Transverse colon (tissue), 4 donors: ENCODE measurements at regions not wholly inside any gene's neighbourhood (a gene's known extent, or its start where the extent isn't known, plus 50 kb on each side); places are given as distances from the start of the nearest gene placed in this dataset.

Experiments used
- DNase-seq: peaks from one replicate; pipeline ENCODE4 v3.0.0-alpha.2; 2019
- H3K27ac ChIP-seq, 4 donors: fragments of 200-600 bp; sonication (generic); 2 replicates each; pipeline ENCODE4 v1.5.1; 2016 to 2018; ENCODE audit warnings: inconsistent platforms in 4 of 4
- H3K27me3 ChIP-seq: fragments of 200-600 bp; sonication (generic); 2 replicates; pipeline ENCODE4 v1.5.1; 2017; ENCODE audit warnings: inconsistent platforms
- H3K36me3 ChIP-seq, 4 donors: fragments of 200-600 bp; sonication (generic); 2 replicates each; pipeline ENCODE4 v1.5.1; 2017 to 2019; ENCODE audit warnings: inconsistent platforms in 4 of 4
- H3K4me1 ChIP-seq, 4 donors: fragments of 200-600 bp; sonication (generic); 2 replicates each; pipeline ENCODE4 v1.5.1; 2017 to 2020; ENCODE audit warnings: inconsistent platforms in 4 of 4
- H3K4me3 ChIP-seq, 4 donors: fragments of 200-600 bp; sonication (generic); 1 replicate in 1 of 4; 2 replicates in 3 of 4; pipeline versions ENCODE4 v1.5.1 to v1.6.1; 2017 to 2019; ENCODE audit warnings: inconsistent platforms in 4 of 4
- H3K9me3 ChIP-seq, 2 donors: fragments of 200-600 bp; sonication (generic); 2 replicates each; pipeline ENCODE4 v1.5.1; 2017 to 2019; ENCODE audit warnings: inconsistent platforms in 2 of 2
- EP300 ChIP-seq: sonication (generic); formaldehyde crosslinking; IDR thresholded peaks from one replicate; pipeline ENCODE4 v1.6.1; 2017; ENCODE audit warnings: antibody characterized with exemption, low read depth
- POLR2A ChIP-seq: fragments of 450-650 bp; IDR thresholded peaks from one replicate; pipeline ENCODE4 v1.6.1; 2016; ENCODE audit warnings: antibody characterized with exemption, mild to moderate bottlenecking, moderate library complexity
- POLR2AphosphoS5 ChIP-seq, 3 donors: sonication (generic); formaldehyde crosslinking; IDR thresholded peaks; one replicate each; pipeline ENCODE4 v1.6.1; 2016; ENCODE audit warnings: antibody characterized with exemption in 3 of 3
- WGBS, 2 donors: methylation state at CpG; one replicate each; pipeline ENCODE4 v1.1.5; 2018; ENCODE audit warnings: low coverage in 1 of 2; 5-methylcytosine and 5-hydroxymethylcytosine counted together
- in situ Hi-C, 4 donors: fragments of 200-750 bp; cut with MboI; loops; one replicate each; pipeline versions ENCODE4 v1.15.0 to v1.15.1; 2017; ENCODE audit warnings: low sequenced_read_pairs in 3 of 4, low pct_ligation_motif_present in 1 of 4, low pct_unique_long_range_greater_than_20kb in 1 of 4
- intact Hi-C: fragments of 100-400 bp; cut with DNase I; formaldehyde crosslinking; loops from one replicate; pipeline ENCODE4 v1.15.1; 2023; ENCODE audit warnings: low total_unique reads
- TF ChIP-seq, protein P1 (sequence below), 5 experiments: fragments of 200-600 bp in 3 of 5; fragments of 450-650 bp in 2 of 5; sonication (generic) in 3 of 5; IDR thresholded peaks; 1 replicate in 2 of 5; 2 replicates in 3 of 5; pipeline ENCODE4 v1.5.1; 2016 to 2017; ENCODE audit warnings: antibody characterized with exemption in 5 of 5, inconsistent platforms in 3 of 5, mild to moderate bottlenecking in 2 of 5, moderate library complexity in 1 of 5

DNA sequence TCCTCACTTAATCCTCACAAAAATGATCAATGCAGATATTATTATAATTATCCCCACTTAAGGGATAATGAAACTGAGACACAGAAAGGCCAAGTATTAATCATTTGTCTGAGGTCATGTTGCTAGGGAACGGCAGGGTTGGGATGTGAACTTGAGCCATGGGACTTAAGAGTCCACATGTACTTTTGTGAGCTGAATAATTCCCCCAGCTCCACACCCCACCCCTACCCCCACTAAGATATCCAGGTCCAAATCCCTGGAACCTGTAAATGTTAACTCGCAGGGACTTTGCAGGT is 290.5 kb upstream of the GADL1 start:
- Histone ChIP-seq H3K4me1 (peaks cover 0 to 48% (median 6%) of the 10 kb centered on the region in 4 donors), H3K27ac (no peak overlapping the region), H3K36me3 (no peaks in the 10 kb centered on the region), H3K9me3 (no peaks in the 10 kb centered on the region), H3K27me3 (no peaks in the 10 kb centered on the region), H3K4me3 (no peak overlapping the region)
- no peak for TF ChIP-seq POLR2A
- TF ChIP-seq POLR2AphosphoS5 (IDR thresholded peaks at IDR 0.05): no peak
- TF ChIP-seq, protein P1, sequence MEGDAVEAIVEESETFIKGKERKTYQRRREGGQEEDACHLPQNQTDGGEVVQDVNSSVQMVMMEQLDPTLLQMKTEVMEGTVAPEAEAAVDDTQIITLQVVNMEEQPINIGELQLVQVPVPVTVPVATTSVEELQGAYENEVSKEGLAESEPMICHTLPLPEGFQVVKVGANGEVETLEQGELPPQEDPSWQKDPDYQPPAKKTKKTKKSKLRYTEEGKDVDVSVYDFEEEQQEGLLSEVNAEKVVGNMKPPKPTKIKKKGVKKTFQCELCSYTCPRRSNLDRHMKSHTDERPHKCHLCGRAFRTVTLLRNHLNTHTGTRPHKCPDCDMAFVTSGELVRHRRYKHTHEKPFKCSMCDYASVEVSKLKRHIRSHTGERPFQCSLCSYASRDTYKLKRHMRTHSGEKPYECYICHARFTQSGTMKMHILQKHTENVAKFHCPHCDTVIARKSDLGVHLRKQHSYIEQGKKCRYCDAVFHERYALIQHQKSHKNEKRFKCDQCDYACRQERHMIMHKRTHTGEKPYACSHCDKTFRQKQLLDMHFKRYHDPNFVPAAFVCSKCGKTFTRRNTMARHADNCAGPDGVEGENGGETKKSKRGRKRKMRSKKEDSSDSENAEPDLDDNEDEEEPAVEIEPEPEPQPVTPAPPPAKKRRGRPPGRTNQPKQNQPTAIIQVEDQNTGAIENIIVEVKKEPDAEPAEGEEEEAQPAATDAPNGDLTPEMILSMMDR (IDR thresholded peaks at IDR 0.05): no peak
- TF ChIP-seq EP300: no peak
- intact Hi-C loops: no loop called here
- in situ Hi-C loops: no loop called here
- WGBS, 2 donors: 69% methylated on average over 2 of the region's 2 CpGs; no CpG with 5 or more reads in 1 of the 2 donors
- no peak for DNase-seq

DNA sequence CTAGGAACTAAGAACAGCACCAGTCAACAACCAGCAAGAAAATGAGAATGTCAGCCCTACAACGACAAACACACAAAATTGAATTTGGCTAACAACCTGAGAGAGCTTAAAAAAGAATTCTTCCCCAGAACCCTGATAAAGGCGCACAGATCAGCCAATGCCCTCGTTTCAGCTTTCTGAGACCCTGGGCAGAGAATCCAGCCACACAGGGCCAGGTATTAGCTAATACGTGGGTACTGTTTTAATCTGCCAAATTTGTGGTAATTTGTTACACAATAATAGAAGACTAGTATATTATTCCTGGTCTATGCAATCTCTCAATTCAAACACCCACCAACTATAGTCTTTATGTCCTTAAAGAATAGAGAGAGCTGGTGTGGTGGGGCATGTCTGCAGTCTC is 291.6 kb upstream of the GADL1 start:
- H3K4me3 ChIP-seq: no peak overlapping the region
- intact Hi-C loops: no loop called here
- peaks cover 0 to 42% (median 6%) of the 10 kb centered on the region in 4 donors for H3K4me1 ChIP-seq
- 79 to 100% methylated on average over 1 to 4 of the region's 4 CpGs for WGBS, 2 donors
- no peaks in the 10 kb centered on the region for H3K36me3 ChIP-seq
- in situ Hi-C loops: no loop called here
- no peak overlapping the region for H3K27ac ChIP-seq
- no peaks in the 10 kb centered on the region for H3K27me3 ChIP-seq
- H3K9me3 ChIP-seq: no peaks in the 10 kb centered on the region
- TF ChIP-seq POLR2A (no peak), POLR2AphosphoS5 (IDR thresholded peaks at IDR 0.05) (no peak), EP300 (no peak)
- TF ChIP-seq, protein P1 (IDR thresholded peaks at IDR 0.05): no peak
- no peak for DNase-seq

DNA sequence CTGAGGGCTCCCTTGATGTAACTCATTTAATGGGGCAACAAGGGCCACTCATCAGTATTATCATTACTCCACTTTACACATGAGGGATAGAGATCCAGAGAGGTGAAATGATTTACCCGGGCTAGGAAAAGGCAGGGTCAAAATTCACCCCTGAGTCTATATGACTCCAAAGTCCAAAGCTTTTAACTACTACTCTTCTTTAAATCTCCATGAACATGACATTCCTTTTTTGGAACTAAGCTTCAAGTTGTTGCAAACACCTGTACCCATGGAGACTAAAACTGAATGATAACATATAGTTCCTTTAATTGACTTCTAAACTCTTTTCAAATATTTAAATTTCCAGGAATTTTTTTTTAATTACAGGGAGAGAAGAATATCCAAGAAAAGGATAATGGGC is 292.9 kb upstream of the GADL1 start:
- Histone ChIP-seq H3K27ac (peak overlapping the region in 1 of 4 donors; percentile 8), H3K4me3 (no peak overlapping the region), H3K4me1 (peaks cover 0 to 40% (median 6%) of the 10 kb centered on the region in 4 donors), H3K36me3 (no peaks in the 10 kb centered on the region), H3K9me3 (no peaks in the 10 kb centered on the region), H3K27me3 (no peaks in the 10 kb centered on the region)
- no peak for DNase-seq
- TF ChIP-seq, protein P1 (IDR thresholded peaks at IDR 0.05): no peak
- no peak for TF ChIP-seq POLR2A
- TF ChIP-seq POLR2AphosphoS5 (IDR thresholded peaks at IDR 0.05): no peak
- no peak for TF ChIP-seq EP300
- 44% methylated on average over 1 of the region's 1 CpG; no CpG with 5 or more reads in 1 of the 2 donors for WGBS, 2 donors
- intact Hi-C loops (no loop called here), in situ Hi-C loops (no loop called here)

DNA sequence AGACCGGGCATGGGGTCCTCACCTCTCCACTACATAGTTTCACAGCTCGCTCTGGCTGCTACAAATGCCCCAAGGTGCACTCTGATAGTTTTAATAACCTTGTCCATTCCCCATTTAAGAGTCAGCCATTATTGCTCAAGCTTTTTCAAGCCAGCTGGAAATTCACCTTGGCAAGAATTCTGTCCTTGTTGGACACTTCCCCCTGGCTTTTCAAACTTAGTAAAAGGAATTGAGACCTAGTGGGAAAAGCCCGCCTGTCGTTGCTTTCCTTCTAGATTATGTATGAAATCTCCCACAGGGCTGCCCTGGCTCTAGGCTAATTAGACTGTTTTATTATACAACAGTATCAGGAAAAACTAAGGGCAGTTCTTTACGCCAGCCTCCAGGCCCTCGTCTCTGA is 293.7 kb upstream of the GADL1 start:
- H3K27me3 ChIP-seq: no peaks in the 10 kb centered on the region
- H3K4me3 ChIP-seq: no peak overlapping the region
- H3K4me1 ChIP-seq: peaks cover 0 to 34% (median 6%) of the 10 kb centered on the region in 4 donors
- intact Hi-C loops (no loop called here), in situ Hi-C loops (no loop called here)
- TF ChIP-seq POLR2A (no peak), POLR2AphosphoS5 (IDR thresholded peaks at IDR 0.05) (no peak), EP300 (no peak)
- TF ChIP-seq, protein P1 (IDR thresholded peaks at IDR 0.05): no peak
- 67 to 76% methylated on average over 3 to 6 of the region's 6 CpGs for WGBS, 2 donors
- no peaks in the 10 kb centered on the region for H3K36me3 ChIP-seq
- peak overlapping the region in 1 of 4 donors; percentile 8 for H3K27ac ChIP-seq
- no peak for DNase-seq
- no peaks in the 10 kb centered on the region for H3K9me3 ChIP-seq
